HG03280 (cell line): ENCODE measurements at regions not wholly inside any gene's neighbourhood (a gene's known extent, or its start where the extent isn't known, plus 50 kb on each side); places are given as distances from the start of the nearest gene placed in this dataset.

Source experiments
- ATAC-seq: cut with Tn5 transposase; IDR thresholded peaks from one replicate; pipeline ENCODE4 v1.9.1; 2021; ENCODE audit warnings: mild to moderate bottlenecking, moderate library complexity; ENCODE audit not compliant: unreplicated experiment

DNA sequence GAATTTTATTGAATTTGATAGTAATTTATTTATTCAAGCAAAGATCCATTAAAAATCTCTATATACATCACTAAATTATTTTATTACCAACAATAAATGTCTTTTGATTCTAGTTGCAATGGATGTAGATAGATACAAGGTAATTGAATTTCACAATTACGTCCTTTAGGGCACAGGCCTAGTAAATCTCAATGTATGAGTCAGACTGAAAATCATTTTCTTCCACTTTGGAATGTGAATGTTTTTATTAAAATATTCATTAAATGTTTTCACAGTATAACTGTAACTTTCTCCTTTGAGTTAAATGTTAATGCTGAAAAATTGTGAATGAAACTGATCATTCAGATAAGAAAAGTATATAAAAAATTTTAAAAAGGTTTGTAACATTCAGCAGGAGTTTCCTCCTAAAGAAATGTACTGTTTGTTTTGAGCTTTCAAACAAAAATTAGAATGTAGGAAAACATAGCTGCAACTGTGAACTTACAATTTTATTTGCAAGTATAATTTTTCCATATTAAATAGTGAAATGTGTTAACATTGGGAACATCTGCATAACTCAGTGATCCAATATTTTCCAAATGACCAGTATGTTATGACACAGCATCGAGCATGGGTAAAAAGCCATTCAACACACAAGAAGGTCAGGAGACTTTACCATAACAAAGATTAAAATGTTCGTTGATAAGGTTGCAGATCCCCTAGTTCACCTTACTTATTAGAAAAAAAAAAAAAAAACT is 663.7 kb downstream of the METTL4 start:
- no peak for ATAC-seq

DNA sequence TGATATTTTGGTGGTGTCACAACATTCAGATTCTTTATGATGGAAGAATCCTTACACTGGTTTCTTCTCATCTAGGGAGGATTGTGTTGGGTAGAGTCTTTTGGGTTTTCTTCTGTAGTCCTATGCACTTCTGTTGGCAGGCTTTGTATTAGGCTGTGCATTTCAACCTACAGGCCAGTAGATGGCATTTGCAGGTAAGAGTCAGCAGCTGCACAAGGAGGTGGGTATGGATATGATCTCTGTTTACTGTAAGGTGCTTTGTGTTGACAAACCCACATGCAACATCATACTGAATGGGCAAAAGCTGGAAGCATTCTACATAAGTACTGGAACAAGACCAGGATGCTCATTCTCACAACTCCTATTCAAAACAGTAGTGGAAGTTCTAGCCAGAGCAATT is 656.8 kb downstream of the METTL4 start:
- no peak for ATAC-seq

DNA sequence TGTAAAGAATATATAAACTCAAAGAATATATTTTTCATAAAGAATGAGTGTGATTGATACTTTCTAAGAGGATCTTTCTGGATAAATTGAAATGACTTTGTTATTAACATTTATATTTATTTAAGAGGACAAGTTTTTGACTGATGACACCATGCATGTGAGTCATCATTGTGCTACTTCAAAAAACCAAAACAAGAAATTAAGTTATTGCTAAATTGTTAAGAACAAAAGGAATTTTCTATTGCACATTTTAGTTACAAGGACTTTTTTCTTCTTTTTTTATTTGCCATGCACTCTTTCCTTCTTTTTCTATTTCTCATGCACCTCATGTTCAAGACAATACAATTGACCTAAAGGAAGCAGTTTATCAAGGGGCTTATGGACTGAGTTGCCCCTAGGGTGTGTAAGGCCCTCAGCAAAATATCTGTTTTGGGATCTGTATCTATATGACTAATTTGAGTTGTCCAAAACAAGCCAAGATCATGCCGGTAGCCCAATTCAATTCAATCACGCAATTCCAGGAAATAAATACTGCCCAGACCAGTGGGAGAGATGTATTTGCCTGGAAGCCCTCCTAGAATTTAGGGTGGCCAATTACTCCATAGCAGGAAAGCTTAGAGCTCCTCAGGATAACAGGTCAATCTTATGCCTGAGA is 654.3 kb downstream of the METTL4 start:
- no peak for ATAC-seq

DNA sequence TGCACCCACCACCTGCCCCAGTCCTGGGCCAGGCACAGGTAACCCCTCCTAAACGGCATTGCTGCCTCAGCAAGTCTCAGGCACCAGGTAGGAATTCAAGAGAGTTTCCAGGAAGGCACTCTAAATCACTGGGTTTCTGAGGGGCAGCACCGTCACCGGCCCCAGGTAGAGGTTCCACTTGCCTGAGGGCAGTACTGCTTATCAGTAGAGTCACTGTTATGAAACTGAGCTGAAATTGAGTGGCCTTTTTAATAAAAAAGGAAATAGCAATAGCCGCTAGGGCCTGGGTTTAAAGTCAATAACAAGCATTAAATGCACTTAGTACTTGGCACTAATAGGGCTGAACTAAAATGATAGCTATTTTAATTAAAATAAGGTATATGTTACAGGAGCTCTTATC is 653.7 kb downstream of the METTL4 start:
- no peak for ATAC-seq

DNA sequence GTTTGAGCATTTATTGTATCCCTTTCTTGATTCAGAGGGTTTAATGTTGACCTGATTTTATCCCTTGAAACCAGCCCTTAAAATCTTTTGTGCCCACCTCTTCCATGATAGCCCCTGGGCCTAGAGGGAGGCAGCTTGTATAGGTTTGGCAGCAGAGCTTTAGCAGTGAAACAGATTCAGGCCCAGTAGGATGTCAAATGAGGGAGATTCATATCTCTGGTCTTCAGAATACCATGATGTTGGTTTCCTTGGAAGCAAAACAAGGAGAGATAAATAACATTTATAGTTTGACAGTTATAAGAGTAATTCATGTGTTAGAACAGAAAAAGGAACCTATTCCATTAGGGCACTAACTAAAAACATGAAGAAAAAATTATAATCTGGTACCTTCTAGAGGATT is 649.2 kb downstream of the METTL4 start:
- ATAC-seq: no peak

DNA sequence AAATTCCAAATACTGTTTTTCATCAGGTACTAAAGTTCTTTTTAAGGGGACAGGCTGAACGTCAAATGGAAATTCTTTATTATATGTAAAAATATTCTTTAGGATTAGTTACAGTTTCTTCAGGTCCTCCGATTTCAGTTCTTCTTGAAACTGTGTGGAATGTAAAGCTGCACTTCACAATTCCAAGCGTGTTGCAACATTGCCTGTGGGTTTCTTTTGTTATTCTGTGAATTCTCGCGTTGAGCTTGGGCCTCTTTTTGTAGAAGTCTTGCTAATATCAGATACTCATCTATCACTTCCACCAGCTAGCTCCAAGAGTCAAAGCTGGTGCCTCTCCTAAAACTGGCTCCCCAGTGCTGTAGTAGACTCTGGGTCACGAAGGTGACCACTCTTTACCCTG is 642.6 kb downstream of the METTL4 start:
- no peak for ATAC-seq

DNA sequence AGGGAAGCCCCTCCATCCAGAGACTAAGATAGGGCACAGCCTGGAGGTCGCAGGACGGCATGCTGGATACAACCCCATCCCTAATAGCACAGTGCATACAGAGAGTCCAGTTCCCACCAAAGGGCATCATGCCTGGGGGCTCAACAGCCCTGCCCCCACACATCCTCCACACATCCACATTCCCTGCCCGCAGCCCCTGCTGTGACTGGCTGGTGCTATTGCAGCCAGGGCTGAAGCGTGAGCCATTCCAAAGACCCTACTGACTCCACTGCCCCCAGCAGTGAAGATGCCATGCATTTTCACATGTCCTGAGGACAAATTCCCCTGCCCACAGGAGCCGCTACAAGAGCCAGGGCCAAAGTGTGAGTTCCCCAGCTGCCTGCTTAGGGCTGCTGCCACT is 641.6 kb downstream of the METTL4 start:
- no peak for ATAC-seq

DNA sequence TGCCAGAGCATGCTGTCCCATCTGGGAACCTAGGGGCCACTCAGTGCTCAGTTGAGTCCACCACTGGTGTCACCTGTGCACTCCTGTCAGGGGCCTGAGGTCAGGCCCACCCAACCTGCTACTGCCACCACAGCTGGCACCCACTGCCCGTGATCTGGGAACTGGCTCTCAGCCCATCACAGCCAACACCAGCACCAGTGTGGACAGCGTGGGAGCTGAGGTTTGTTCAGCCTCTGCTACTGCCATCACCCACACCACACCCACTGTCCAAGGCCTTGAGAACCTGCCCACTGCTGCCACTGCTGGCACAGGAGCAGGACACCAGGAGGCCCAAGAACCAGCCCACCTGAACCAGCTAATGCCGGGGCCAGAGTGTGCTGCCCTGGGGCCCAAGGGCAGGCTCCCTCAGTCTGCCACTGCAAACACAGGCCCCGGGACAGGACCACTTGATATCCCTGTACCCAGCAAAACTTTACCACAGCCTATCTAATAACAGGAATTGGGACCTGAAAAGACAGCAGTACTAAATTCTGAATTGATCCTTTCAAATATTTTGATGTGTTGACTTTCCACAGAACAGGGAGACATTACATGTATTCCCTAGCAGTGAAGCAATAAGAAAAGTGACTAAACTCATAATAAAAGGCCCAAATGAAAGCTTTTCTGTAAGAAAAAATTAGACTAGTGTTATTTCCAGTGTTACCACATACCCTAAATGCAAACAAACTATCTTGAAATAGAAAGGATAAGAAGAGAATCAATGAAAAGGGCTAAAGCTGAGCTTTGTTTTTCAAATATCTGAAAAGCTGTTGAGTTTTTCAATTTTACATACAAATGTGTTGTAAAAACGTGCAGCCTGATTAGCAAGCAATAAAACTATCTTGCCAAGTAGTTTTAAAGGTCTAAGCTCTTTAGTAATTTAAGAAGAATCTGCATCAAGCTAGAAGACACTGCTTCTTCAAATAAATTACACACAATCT is 640.7 kb downstream of the METTL4 start:
- ATAC-seq: no peak

DNA sequence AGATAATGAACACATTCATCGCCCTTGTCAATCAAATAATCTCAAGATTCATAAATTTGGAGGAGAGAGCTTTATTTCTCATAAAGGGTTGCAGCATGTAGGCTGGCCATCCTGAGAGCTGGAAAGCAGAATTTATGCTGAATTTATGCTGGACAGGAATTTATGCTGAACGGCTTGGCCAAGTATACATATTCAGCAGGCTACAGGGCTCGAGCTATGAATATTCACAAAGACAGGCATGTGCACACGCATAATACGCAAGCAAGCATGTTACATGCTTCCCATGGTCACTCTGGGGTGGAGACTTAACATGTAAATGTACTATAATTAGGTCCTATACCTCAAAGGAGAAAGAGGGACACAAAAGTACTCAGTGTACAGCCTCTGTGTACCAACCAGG is 618.8 kb downstream of the METTL4 start:
- no peak for ATAC-seq

DNA sequence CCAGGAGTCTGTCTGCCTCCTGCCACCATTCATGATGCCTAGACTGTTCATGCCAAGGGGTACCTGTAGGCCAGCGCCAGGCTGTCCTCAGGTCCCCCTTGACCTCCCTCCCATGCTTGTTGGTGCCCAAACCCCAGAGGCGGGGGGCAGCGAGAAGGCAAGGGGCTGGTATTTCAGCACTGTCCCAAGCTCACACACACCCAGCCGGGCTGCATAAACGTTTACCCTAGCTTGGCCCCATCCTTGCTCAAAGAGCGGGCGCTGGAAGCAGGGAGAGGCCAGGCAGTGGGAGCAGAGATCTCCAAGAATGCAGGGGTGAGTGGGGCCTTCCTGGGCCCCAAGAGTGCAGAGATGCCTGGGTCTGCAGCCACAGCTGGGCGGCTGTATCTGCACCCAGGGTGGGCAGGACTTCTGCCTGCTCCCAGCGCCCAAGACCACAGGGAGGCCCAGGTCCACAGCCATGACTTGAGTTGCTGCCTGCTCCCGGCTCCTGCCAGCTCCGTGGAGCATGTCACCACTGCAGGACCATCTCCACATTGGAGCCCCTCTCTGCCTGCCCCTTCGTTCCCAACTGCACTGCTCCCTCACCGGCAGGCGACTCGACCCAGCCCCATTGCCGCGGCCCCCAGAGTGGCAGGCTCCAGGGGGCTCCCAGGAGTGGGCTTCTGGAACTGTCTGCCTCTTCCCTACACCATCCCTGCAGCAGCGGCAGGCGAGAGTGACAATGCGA is 616.6 kb downstream of the METTL4 start:
- ATAC-seq: no peak

DNA sequence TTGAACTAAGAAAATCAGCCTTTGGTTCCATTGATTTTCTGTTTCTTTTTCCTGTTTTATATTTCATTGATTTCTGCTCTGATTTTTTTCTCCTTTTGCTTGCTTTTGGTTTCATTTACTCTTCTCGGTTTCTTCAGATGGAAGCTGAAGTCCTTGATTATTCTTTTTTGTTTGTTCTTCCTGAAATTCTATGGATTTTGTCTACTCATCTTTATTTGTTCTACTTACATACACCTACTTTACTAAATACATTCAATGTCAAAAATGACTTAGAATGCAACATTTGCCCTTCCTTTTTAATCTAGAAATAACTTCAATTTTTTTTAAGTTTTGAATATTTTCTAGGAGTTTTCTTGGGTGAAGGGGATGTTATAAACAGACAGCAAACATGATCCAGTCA is 612.5 kb downstream of the METTL4 start:
- ATAC-seq: no peak

DNA sequence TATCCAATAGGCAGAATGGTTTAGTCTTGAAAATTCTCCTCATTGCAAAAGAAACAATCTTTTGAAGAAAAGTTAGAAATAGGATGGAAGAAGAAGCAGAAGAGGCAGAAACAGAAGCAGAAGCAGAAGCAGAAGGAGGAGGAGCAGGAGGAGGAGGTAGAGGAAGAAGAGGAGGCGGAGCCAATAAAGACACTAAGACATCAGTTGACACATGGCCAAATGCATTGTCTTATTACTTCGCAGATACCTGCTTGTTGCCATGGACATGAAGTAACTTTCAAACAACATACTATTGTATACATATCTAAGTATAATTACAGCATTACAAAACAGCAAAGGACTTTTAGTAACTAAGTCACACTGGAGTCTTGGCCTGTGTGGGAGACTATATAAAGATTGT is 606.3 kb downstream of the METTL4 start:
- ATAC-seq: no peak

DNA sequence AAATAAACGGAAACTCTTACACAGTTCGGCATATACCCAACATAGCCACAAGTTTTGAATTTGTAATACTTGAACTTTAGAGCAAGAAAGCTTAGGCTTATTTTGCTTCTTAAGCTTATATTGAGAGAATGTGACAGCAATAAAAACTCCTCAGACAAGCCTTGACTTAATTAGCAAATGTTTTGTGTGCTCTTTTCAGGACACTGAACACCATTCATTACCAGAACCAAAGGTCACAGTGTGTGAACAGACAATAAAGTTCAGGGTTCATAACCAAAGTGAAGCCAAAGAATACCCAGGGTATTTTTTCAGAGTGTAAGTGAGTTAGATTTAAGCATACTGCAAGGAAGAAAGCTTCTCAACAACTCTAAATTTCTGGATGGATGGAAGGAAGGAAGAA is 605.8 kb downstream of the METTL4 start:
- ATAC-seq: no peak

DNA sequence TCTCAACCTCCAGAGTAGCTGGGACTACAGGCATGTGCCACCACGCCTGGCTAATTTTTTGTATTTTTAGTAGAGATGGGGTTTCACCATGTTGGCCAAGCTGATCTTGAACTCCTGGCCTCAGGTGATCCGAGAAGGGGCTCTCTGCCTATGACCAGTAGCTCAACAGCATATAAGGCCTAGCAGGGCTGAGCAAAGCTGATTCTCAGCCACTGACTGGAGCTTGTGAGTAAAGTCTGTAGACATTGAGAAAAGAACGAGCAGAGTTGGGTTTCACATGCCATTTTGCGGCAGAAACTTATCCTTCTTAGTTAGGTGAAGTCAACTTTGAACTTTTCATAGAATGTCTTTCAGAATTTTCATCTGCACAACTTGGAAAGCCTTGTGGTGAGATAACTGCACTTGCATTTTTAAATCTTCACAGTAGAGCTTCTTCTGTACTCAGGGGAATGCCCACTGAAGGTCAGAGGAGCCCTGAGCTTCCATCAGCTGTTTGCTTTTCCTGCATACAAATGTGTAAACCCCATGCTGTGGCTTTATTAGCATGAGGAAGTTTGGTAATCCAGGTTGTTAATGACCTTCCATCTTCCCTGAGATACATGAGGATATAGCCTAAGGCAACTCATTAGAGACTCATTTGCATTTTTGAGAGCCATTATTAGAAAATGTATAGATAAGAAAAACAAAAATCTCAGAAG is 602.4 kb downstream of the METTL4 start:
- no peak for ATAC-seq

DNA sequence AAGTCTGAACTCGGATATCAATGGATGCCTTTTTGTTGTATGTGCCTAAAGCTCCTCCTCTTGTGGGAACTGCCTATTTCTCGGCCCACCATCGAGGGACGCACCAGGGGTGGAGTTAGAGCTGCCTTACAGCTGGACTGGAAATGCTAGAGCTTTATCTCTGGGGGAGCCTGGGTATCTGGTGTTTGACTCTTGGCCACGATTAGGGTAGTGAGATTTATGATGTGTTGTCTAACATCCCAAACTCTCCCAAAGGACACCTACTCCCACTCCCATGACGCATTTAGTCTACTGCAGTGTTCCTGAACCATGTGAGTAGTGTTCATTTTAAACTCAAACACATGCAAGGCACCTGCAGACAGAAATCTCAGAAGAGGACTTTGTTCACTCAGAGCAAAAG is 594.8 kb downstream of the METTL4 start:
- ATAC-seq: no peak

DNA sequence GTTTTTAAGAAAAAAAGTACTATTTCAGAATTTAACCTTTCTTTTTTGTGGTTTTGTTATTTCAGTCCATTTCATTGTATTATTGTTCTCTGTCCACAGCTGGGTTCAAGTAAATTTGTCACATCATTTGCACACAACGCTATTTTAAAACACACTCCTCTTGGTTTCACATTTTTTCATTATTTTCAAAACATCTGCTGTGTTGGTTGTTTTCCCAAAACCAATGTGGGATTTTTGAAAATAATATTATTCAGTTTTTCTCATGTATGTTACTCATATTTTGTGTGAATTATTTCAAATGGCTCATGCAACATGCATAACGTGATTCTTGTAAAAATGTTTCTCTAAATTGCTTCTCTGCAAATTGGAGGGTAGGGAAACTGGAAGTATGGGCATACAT is 589.2 kb downstream of the METTL4 start:
- no peak for ATAC-seq

DNA sequence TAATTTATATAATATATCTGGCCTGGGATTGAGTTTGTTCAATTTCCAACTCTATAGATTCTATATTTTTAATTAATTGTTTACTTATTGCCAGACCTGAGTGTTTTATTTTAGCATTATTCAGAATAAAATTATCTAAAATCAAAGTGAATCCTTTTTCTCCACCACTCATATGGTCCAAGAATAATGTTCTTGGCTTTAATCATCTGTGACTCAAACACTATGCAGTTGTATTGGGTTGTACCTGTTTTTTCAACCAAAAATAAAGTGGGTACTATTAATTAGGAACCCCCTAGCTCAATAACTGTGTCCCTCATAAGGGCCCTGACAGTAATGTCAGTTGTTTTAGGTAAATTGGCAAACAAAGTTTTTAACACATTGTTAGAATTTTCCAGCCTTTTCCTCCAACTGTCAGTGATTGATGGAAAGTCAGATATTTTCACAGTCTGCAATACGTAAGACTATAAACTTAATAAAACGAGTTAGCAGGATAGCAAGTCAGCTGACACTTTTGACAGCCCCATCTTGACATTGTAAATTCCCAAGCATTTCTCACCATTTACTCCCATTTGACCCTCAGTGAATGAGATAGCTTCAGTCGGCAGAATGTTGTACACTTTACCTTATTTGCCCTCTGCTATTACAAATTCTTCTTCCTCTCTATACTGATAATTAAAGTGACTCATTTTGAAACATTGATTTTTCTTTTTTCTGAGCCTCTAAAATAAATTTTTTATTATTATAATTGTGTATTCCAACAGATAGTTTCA is 587.4 kb downstream of the METTL4 start:
- ATAC-seq: no peak

DNA sequence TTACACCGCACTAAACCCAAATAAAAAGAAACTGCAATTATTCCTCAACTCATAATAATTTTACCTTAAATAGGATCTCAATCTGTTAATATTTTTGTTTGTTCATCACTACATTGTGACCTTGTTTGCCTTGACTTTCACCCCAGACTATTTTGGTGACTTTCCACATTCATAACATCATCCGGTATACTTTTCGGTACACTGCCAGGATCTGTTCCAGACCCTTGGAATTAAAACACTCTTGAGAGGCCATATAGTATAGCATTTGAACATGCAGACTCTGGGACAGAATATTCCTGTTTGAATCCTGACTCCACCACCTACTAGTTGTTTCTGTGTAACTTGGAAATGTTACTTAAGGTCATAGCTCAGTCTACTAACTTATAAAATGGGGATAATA is 577.4 kb downstream of the METTL4 start:
- ATAC-seq: no peak

DNA sequence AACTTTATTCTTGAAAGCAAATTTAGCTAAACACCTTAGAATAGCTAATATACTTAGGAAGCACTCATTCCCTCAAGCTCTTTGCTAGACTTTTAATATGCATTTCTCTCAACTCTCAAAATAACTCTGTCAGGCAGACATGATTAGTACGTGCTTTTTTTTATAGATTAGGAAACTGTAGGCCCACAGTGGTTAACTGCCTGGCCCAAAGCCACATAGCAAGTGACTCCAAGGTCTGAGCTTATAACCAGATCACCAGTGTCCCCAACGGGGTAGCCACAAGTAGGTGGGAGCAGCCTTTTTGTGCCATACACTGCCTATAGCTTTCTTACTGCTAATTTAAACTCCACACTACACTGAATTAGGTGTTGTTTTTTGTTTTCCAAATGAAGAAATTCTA is 576.8 kb downstream of the METTL4 start:
- no peak for ATAC-seq
